Keratinocyte (primary cell): ENCODE measurements at regions not wholly inside any gene's neighbourhood (a gene's known extent, or its start where the extent isn't known, plus 50 kb on each side); places are given as distances from the start of the nearest gene placed in this dataset.

Experiments
- DNase-seq: peaks from one replicate; pipeline ENCODE4 v3.0.0-alpha.2; 2011; ENCODE audit warnings: low read depth, missing footprints, low spot score
- FAIRE-seq: peaks from 2 replicates; lab custom pipeline; 2011; peaks lifted over from hg19 to GRCh38; lab: Jason Lieb, UNC
- H2AFZ ChIP-seq: 2 replicates; pipeline ENCODE4 v1.6.0; 2012; ENCODE audit warnings: low read length, control low read depth, inconsistent platforms; ENCODE audit not compliant: control insufficient read depth
- H3K27ac ChIP-seq: 2 replicates; pipeline ENCODE4 v1.5.1; 2011; ENCODE audit warnings: low read length; ENCODE audit not compliant: control insufficient read depth, insufficient read depth
- H3K27me3 ChIP-seq: 3 replicates; pipeline ENCODE4 v1.6.0; 2011; ENCODE audit warnings: low read length; ENCODE audit not compliant: control insufficient read depth, insufficient read depth; ENCODE audit errors: extremely low read depth
- H3K36me3 ChIP-seq, 2 experiments: 2 replicates in 1 of 2; 3 replicates in 1 of 2; pipeline ENCODE4 v1.5.1; 2011; ENCODE audit warnings: low read length in 2 of 2, mild to moderate bottlenecking in 1 of 2; ENCODE audit not compliant: control insufficient read depth in 2 of 2, insufficient read depth in 2 of 2; ENCODE audit errors: extremely low read depth in 1 of 2
- H3K4me1 ChIP-seq: 3 replicates; pipeline ENCODE4 v1.5.1; 2011; ENCODE audit warnings: low read length; ENCODE audit not compliant: control insufficient read depth, insufficient read depth; ENCODE audit errors: extremely low read depth
- H3K4me2 ChIP-seq: 3 replicates; pipeline ENCODE4 v1.6.0; 2011; ENCODE audit warnings: low read depth, low read length; ENCODE audit not compliant: control insufficient read depth, insufficient read depth; ENCODE audit errors: extremely low read depth
- H3K4me3 ChIP-seq, 3 experiments: fragments of 200-600 bp in 1 of 3; sonication (generic) in 1 of 3; 2 replicates in 2 of 3; 3 replicates in 1 of 3; pipeline ENCODE4 v1.5.1; 2011 to 2016; ENCODE audit warnings: low read length in 3 of 3, mild to moderate bottlenecking in 3 of 3, control low read depth in 2 of 3, inconsistent platforms in 1 of 3, low read depth in 1 of 3, mixed read lengths in 1 of 3, mixed run types in 1 of 3, moderate library complexity in 1 of 3; ENCODE audit not compliant: control insufficient read depth in 2 of 3, insufficient read depth in 2 of 3; ENCODE audit errors: extremely low read depth in 1 of 3
- H3K79me2 ChIP-seq: 2 replicates; pipeline ENCODE4 v1.6.0; 2012; ENCODE audit warnings: low read length; ENCODE audit not compliant: control insufficient read depth, insufficient read depth
- H3K9ac ChIP-seq: 3 replicates; pipeline ENCODE4 v1.6.0; 2011; ENCODE audit warnings: low read length; ENCODE audit not compliant: control insufficient read depth, insufficient read depth; ENCODE audit errors: extremely low read depth
- H3K9me1 ChIP-seq: 3 replicates; pipeline ENCODE4 v1.6.0; 2011; ENCODE audit warnings: low read length; ENCODE audit not compliant: control insufficient read depth, insufficient read depth; ENCODE audit errors: extremely low read depth
- H3K9me3 ChIP-seq: 2 replicates; pipeline ENCODE4 v1.5.1; 2012; ENCODE audit warnings: low read depth, low read length; ENCODE audit not compliant: control insufficient read depth
- H4K20me1 ChIP-seq: 3 replicates; pipeline ENCODE4 v1.6.0; 2011; ENCODE audit warnings: low read length; ENCODE audit not compliant: control insufficient read depth, insufficient read depth; ENCODE audit errors: extremely low read depth
- CTCF ChIP-seq, 3 experiments: IDR thresholded peaks in 1 of 3; conservative IDR thresholded peaks in 1 of 3; optimal IDR thresholded peaks in 1 of 3; 2 replicates in 2 of 3; 3 replicates in 1 of 3; pipeline versions ENCODE3 to v1.5.1; 2011; ENCODE audit warnings: low read length in 3 of 3, mild to moderate bottlenecking in 3 of 3, moderate library complexity in 2 of 3, control low read depth in 1 of 3, inconsistent platforms in 1 of 3; ENCODE audit not compliant: insufficient read depth in 2 of 3; ENCODE audit errors: extremely low read depth in 1 of 3
- EZH2 ChIP-seq: IDR thresholded peaks from one replicate; pipeline ENCODE4 v1.6.1; 2012; ENCODE audit warnings: inconsistent platforms, mild to moderate bottlenecking, low read length, moderate library complexity
- dilution Hi-C: fragments of 300-500 bp; cut with MboI; formaldehyde crosslinking; loops from one replicate; pipeline ENCODE4 v1.7.0; 2020; ENCODE audit warnings: low sequenced_read_pairs; ENCODE audit not compliant: extremely low pct_ligation_motif_present

DNA sequence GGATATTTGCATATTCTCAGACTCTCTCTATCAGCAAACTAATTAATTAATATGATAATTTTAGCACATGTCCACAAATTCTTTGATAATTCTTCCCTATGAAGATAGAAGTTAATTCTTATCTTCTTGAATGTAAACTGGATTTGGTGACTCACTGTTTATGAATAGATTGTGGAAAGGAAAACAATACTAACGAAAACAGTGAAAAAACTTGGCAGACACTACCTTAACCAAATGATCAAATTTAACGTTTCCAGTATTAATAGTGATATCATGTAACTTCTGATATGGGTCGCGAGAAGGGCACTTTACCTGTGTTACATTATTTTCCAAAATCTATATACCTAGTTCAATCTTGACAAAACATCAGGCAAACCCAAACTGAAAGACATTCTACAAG lies 401.0 kb downstream of the SI start:
- Histone ChIP-seq H3K27me3 (no peaks in the 10 kb centered on the region), H3K4me1 (no peaks in the 10 kb centered on the region), H3K4me3 (no peak overlapping the region), H2AFZ (no peak overlapping the region), H3K9ac (no peak overlapping the region), H3K79me2 (no peaks in the 10 kb centered on the region), H3K4me2 (no peak overlapping the region), H4K20me1 (no peaks in the 10 kb centered on the region), H3K9me1 (no peaks in the 10 kb centered on the region), H3K27ac (no peak overlapping the region), H3K36me3 (no peaks in the 10 kb centered on the region), H3K9me3 (no peaks in the 10 kb centered on the region)
- no peak for TF ChIP-seq EZH2
- no peak for TF ChIP-seq CTCF (optimal IDR thresholded peaks at IDR 0.05 in 1 of 3, IDR thresholded peaks at IDR 0.05 in 1 of 3, conservative IDR thresholded peaks at IDR 0.05 in 1 of 3; ENCODE audit: extremely low read depth in 1 of 3, insufficient read depth in 2 of 3, low read length in 3 of 3)
- DNase-seq (no peak), FAIRE-seq (no peak)
- dilution Hi-C loops, result no loop called here

DNA sequence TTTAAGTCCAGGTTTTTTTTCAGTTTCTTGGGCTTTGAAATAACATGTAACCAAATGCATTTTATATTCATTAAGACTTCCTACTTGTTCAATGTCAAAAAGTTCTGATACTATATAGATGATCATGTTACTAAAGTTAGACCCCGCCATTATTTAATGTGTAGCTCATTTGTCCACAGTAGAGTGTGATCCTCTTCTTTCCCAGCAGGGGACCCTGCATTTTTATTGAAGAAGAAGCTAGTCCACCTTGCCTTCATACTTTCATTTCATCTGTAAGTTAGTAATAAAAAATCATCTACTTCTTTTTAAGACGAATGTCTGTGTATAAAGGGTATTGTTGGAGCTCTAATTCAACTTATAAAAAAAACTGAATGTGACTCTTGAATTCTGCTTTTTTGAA lies 404.6 kb downstream of the SI start:
- no peak overlapping the region for H2AFZ ChIP-seq
- no peaks in the 10 kb centered on the region for H4K20me1 ChIP-seq
- no peak overlapping the region for H3K9ac ChIP-seq
- no peaks in the 10 kb centered on the region for H3K9me3 ChIP-seq
- H3K4me2 ChIP-seq, result no peak overlapping the region
- no peaks in the 10 kb centered on the region for H3K79me2 ChIP-seq
- no peak for TF ChIP-seq CTCF (optimal IDR thresholded peaks at IDR 0.05 in 1 of 3, IDR thresholded peaks at IDR 0.05 in 1 of 3, conservative IDR thresholded peaks at IDR 0.05 in 1 of 3; ENCODE audit: extremely low read depth in 1 of 3, insufficient read depth in 2 of 3, low read length in 3 of 3)
- no peak for TF ChIP-seq EZH2
- H3K4me1 ChIP-seq, result no peaks in the 10 kb centered on the region
- no peaks in the 10 kb centered on the region for H3K27me3 ChIP-seq
- H3K9me1 ChIP-seq, result no peaks in the 10 kb centered on the region
- no peak for DNase-seq
- H3K27ac ChIP-seq, result no peak overlapping the region
- H3K4me3 ChIP-seq, result no peak overlapping the region
- dilution Hi-C loops, result no loop called here
- FAIRE-seq, result no peak
- no peaks in the 10 kb centered on the region for H3K36me3 ChIP-seq
